ENCODE measurements at regions not wholly inside any gene's neighbourhood (a gene's known extent, or its start where the extent isn't known, plus 50 kb on each side); places are given as distances from the start of the nearest gene placed in this dataset.

- TF ChIP-seq, protein P1, sequence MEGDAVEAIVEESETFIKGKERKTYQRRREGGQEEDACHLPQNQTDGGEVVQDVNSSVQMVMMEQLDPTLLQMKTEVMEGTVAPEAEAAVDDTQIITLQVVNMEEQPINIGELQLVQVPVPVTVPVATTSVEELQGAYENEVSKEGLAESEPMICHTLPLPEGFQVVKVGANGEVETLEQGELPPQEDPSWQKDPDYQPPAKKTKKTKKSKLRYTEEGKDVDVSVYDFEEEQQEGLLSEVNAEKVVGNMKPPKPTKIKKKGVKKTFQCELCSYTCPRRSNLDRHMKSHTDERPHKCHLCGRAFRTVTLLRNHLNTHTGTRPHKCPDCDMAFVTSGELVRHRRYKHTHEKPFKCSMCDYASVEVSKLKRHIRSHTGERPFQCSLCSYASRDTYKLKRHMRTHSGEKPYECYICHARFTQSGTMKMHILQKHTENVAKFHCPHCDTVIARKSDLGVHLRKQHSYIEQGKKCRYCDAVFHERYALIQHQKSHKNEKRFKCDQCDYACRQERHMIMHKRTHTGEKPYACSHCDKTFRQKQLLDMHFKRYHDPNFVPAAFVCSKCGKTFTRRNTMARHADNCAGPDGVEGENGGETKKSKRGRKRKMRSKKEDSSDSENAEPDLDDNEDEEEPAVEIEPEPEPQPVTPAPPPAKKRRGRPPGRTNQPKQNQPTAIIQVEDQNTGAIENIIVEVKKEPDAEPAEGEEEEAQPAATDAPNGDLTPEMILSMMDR (IDR thresholded peaks at IDR 0.05; ENCODE audit: poor library complexity) = no peak
- TF ChIP-seq EZH2 (IDR thresholded peaks at IDR 0.05; ENCODE audit: borderline replicate concordance) (no peak), EZH2phosphoT487 (IDR thresholded peaks at IDR 0.05; ENCODE audit: low read depth, severe bottlenecking, unreplicated experiment) (no peak)
Measured at GRCh38 chr13:107275312-107275711, 707.4 kb upstream of the ARGLU1 start.

All from hepatocyte (in vitro differentiated cells).